GM12864 (cell line): ENCODE measurements at regions not wholly inside any gene's neighbourhood (a gene's known extent, or its start where the extent isn't known, plus 50 kb on each side); places are given as distances from the start of the nearest gene placed in this dataset.
"Not testable (repeated sequence)": the region's sequence is repeated elsewhere in the genome, so short reads cannot be mapped to it uniquely, and the experiment has no call there.

Source experiments
- DNase-seq: peaks from one replicate; pipeline ENCODE4 v3.0.0-alpha.2; 2011; ENCODE audit warnings: low read depth
- H3K4me3 ChIP-seq: 2 replicates; pipeline ENCODE4 v1.5.1; 2011; ENCODE audit warnings: mild to moderate bottlenecking, low read depth, low read length, control low read depth
- TF ChIP-seq, protein P1 (sequence below): IDR thresholded peaks from 2 replicates; pipeline ENCODE4 v1.5.1; 2011; ENCODE audit warnings: low read depth, mild to moderate bottlenecking, moderate library complexity, low read length, control low read depth, inconsistent platforms; ENCODE audit errors: missing control alignments

DNA sequence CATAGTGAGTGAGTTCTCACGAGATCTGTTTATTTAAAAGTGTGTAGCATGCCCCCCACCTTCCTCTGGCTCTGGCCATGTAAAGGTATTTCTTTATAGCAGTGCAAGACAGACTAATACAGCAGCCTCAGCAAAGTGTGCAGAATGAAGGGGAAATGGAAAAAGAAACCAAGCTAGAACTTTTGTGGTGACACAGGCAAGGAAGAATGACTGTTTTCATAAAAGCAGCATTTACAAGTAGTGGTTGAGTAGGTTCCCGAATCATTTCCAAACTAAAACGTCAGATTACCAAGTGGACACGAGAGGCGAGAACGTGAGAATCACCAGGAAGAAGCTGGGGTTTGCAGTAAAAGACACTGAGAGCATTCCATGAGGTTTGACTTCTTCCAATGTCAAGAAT lies 100.2 kb upstream of the AKAP13 start:
- DNase-seq: peak; percentile 39
- no peak overlapping the region for H3K4me3 ChIP-seq
- TF ChIP-seq, protein P1, sequence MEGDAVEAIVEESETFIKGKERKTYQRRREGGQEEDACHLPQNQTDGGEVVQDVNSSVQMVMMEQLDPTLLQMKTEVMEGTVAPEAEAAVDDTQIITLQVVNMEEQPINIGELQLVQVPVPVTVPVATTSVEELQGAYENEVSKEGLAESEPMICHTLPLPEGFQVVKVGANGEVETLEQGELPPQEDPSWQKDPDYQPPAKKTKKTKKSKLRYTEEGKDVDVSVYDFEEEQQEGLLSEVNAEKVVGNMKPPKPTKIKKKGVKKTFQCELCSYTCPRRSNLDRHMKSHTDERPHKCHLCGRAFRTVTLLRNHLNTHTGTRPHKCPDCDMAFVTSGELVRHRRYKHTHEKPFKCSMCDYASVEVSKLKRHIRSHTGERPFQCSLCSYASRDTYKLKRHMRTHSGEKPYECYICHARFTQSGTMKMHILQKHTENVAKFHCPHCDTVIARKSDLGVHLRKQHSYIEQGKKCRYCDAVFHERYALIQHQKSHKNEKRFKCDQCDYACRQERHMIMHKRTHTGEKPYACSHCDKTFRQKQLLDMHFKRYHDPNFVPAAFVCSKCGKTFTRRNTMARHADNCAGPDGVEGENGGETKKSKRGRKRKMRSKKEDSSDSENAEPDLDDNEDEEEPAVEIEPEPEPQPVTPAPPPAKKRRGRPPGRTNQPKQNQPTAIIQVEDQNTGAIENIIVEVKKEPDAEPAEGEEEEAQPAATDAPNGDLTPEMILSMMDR: no peak

DNA sequence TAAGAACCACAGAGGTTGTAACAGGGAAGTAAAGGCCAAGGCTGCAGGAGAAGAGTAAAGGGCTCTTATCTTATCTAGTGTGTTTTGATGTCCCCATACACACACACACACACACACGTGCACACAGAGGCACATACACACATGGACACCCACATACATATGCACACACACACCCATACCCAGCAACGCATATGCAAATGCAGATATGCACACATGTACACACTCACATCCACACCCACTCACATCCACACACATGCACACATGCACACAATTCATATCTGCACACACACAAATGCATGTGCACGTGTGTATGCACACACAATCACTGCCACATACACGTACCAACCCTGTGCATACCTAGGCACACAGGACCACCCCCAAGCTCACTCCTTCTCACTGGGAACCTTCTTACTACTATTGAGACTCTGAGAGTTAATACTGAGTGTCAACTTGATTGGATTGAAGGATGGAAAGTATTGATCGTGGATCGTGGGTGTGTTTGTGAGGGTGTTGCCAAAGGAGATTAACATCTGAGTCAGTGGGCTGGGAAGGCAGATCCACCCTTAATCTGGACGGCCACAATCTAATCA lies 99.0 kb upstream of the AKAP13 start:
- no peak for DNase-seq
- TF ChIP-seq, protein P1: no peak
- no peak overlapping the region for H3K4me3 ChIP-seq

DNA sequence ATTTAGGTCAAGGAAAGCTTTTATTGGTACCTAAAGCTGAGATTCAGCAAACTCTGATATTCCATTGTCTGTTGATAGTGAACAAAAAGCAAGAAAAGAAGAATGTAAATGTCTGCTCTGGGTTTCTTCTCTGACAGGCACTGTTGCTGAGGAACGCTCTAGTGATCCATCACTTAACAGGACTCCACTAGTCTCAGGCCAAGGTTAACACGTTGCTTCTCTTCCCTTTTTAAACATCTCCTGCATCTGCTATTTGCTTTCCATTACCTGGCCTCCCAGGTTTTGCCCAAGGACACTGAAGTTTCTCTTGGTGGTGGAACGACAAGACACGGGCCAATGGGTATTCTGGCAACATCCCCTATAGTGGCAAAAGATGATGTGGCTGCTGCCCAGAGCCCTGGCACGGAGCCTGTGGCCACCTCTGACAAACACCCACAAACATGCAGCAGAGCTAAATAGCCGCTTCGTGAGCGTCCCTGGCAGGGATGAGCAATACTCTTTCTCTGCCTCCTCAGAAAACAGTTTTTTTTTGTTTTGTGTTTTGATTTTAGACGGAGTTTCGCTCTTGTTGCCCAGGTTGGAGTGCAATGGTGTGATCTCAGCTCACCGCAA lies 97.8 kb upstream of the AKAP13 start:
- DNase-seq: no peak
- H3K4me3 ChIP-seq: no peak overlapping the region
- TF ChIP-seq, protein P1: no peak

DNA sequence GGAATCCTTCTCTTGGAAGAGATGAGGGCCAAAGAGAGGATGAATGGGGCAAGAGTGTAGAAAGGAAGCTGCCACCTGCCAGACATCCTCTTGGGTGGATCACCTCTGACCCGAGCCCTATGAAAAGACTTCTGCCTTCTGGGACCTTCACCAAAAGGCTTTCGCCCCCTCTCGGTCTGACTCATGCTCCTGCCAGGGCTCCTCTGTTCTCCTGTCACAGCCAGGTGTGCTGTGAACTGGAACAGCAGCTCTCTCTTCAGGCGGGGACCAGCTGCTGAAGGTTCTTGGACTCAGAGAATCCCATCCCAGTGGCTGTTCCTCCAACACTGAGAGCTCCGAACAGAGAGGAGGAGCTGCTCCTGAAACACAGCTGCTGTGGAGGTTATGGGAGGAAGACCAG lies 96.6 kb upstream of the AKAP13 start:
- not testable (repeated sequence) for H3K4me3 ChIP-seq
- DNase-seq: peak; percentile 61
- TF ChIP-seq, protein P1: peak; percentile 3

DNA sequence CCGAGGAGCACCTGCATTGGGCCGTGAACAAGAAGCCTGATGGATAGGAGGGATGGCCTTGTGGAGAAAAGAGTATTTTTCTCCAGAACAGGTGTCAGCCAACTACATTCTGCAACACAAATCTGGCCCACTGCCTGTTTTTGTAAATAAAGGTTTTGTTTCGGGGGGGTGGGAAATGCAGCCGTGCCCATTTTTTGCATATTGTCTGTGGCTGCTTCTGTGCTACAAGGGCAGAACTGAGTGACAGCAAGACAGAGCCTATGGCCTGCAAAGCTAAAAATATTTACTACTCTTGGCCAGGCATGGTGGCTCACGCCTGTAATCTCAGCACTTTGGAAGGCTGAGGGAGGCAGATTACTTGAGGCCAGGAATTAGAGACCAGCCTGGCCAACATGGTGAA lies 95.9 kb upstream of the AKAP13 start:
- H3K4me3 ChIP-seq: peak overlapping the region; percentile 13; the same call in 1 of the 2 replicates
- peak; percentile 64 for DNase-seq
- TF ChIP-seq, protein P1: no peak

DNA sequence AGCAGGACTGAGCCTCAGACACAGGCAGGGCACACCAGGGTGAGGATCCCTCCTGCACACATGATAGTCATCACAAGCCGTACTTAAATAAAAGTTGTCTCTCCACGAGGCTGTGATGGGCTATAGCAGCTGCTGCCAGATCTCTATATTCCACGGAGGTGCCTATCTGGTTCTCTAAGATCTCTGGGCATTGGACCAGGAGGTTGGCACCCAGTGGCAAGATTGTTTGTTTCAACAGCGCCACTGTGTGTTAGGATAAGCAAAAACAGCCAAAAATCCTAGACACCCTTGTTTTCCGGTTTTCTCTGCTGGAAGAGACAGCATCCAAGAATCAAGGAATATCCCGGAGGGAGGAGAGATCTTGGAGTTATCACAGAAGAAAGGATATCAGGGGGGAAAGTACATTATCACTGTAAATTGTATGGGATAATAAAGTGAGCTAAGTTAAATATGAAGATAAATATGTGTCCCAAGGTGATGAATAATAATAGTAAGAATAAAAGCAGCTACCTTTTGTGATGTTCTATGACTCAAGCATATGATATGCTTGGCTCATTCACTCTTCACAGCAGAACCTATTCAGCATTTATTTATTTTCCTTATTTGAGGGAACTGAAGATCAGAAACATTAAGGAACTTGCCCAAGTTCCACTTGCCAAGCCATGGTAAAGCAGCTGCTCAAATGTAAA lies 90.6 kb upstream of the AKAP13 start:
- DNase-seq: no peak
- TF ChIP-seq, protein P1: peak; percentile 67
- no peak overlapping the region for H3K4me3 ChIP-seq

DNA sequence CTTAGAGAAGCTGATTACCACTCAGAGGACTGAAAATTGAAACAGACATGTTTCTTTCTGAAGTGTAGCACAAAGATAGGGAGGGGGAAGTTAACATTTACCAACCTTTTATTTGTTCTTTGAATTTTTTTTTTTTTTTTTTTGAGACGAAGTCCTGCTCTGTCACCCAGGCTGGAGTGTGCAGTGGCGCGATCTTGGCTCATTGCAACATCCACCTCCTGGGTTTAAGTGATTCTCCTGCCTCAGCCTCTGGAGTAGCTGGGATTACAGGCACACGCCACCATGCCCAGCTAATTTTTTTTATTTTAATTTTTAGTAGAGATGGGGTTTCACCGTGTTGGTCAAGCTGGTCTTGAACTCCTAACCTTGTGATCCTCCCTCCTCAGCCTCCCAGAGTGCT lies 87.8 kb upstream of the AKAP13 start:
- H3K4me3 ChIP-seq, DNase-seq: not testable (repeated sequence)
